ENCODE measurements at regions not wholly inside any gene's neighbourhood (a gene's known extent, or its start where the extent isn't known, plus 50 kb on each side); places are given as distances from the start of the nearest gene placed in this dataset.
A peak's percentile ranks its signal among the peaks of the same experiment; 100 is the strongest.

DNA sequence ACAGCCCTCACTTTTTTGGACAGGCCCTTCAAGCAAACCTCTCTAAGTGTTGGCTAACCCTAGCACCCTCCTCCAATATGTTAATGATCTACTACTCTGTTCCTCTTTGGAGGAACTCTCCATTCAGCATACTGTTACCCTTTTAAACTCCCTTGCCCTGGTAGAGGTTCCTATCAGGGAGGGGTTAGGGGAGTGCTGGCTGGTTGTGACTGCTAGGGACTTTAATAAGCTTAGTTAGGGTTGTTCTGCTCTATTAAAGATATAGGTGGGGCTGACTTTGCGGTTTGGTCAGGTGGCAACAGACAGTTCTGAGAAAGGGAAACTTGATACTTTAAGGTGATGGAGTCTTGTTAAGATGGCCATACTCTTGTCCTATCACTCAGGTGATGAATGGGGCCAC, 301.5 kb upstream of the FBXO33 start:
- Histone ChIP-seq H3K36me3 (ENCODE audit: control insufficient read depth in 1 of 2, insufficient read depth in 2 of 2, low read length in 2 of 2) (no peaks in the 10 kb centered on the region), H3K4me1 (ENCODE audit: control insufficient read depth in 1 of 2, insufficient read depth in 2 of 2, low read length in 2 of 2) (no peaks in the 10 kb centered on the region), H2BK5ac (ENCODE audit: low read depth, low read length, poor library complexity) (no peak overlapping the region), H3K4me2 (ENCODE audit: low read length) (no peak overlapping the region), H3K27me3 (ENCODE audit: insufficient read depth, low read length) (no peaks in the 10 kb centered on the region), H3K9me3 (ENCODE audit: insufficient read depth, low read depth, low read length) (peaks cover 2% of the 10 kb centered on the region), H3K9ac (ENCODE audit: low read length) (no peak overlapping the region), H3K4me3 (ENCODE audit: low read depth, low read length) (no peak overlapping the region), H2AK5ac (ENCODE audit: low read length) (no peak overlapping the region), H3K18ac (ENCODE audit: low read length) (no peak overlapping the region), H3K23ac (ENCODE audit: low read length) (no peak overlapping the region), H3K79me2 (ENCODE audit: control insufficient read depth, insufficient read depth, low read length, poor library complexity) (no peaks in the 10 kb centered on the region), H2AFZ (ENCODE audit: insufficient read depth, low read length, poor library complexity) (no peak overlapping the region), H3K79me1 (ENCODE audit: low read length) (no peaks in the 10 kb centered on the region), H4K12ac (ENCODE audit: low read depth, low read length) (no peak overlapping the region), H4K91ac (ENCODE audit: low read depth, low read length) (no peak overlapping the region), H3K14ac (ENCODE audit: low read length) (no peak overlapping the region), H3K27ac (ENCODE audit: low read depth, low read length) (no peak overlapping the region), H4K8ac (ENCODE audit: low read depth, low read length) (no peak overlapping the region), H3K4ac (ENCODE audit: low read depth, low read length) (no peak overlapping the region), H2BK120ac (ENCODE audit: insufficient read depth, low read length, poor library complexity) (no peak overlapping the region), H2BK12ac (ENCODE audit: low read length) (no peak overlapping the region)
- DNase-seq, result no peak
- no CpG with 5 or more reads among the region's 1 CpG for WGBS (ENCODE audit: extremely low coverage, insufficient coverage, insufficient read length)

DNA sequence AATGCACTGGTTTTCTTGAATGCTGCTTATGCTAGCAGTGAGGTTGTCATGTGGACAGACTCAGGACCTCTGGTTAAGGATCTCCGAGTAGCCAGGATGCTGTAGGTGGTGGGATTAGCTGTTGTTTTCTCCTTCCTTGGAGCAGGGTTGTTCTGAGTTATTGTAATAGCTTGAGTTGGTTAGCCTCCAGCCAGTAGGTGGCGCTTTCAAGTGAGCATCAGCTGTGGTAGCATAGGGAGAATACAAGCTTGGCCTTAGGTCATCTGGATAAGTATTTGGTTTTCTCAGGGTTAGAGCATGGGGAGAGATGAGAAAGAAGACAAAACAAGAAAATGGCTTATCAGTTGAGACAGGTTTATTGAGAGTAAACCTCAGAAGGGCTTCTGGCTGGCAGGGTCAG, 299.7 kb upstream of the FBXO33 start:
- Histone ChIP-seq H2BK12ac (ENCODE audit: low read length) (no peak overlapping the region), H2AFZ (ENCODE audit: insufficient read depth, low read length, poor library complexity) (no peak overlapping the region), H4K8ac (ENCODE audit: low read depth, low read length) (no peak overlapping the region), H4K12ac (ENCODE audit: low read depth, low read length) (no peak overlapping the region), H4K91ac (ENCODE audit: low read depth, low read length) (no peak overlapping the region), H3K9ac (ENCODE audit: low read length) (no peak overlapping the region), H3K4me1 (ENCODE audit: control insufficient read depth in 1 of 2, insufficient read depth in 2 of 2, low read length in 2 of 2) (no peaks in the 10 kb centered on the region), H3K9me3 (ENCODE audit: insufficient read depth, low read depth, low read length) (peaks cover 2% of the 10 kb centered on the region), H3K79me2 (ENCODE audit: control insufficient read depth, insufficient read depth, low read length, poor library complexity) (no peaks in the 10 kb centered on the region), H2BK120ac (ENCODE audit: insufficient read depth, low read length, poor library complexity) (no peak overlapping the region), H3K23ac (ENCODE audit: low read length) (no peak overlapping the region), H3K4me2 (ENCODE audit: low read length) (no peak overlapping the region), H3K4me3 (ENCODE audit: low read depth, low read length) (no peak overlapping the region), H3K14ac (ENCODE audit: low read length) (no peak overlapping the region), H3K27ac (ENCODE audit: low read depth, low read length) (no peak overlapping the region), H3K79me1 (ENCODE audit: low read length) (no peaks in the 10 kb centered on the region), H3K36me3 (ENCODE audit: control insufficient read depth in 1 of 2, insufficient read depth in 2 of 2, low read length in 2 of 2) (no peaks in the 10 kb centered on the region), H2BK5ac (ENCODE audit: low read depth, low read length, poor library complexity) (no peak overlapping the region), H2AK5ac (ENCODE audit: low read length) (no peak overlapping the region), H3K18ac (ENCODE audit: low read length) (no peak overlapping the region), H3K27me3 (ENCODE audit: insufficient read depth, low read length) (no peaks in the 10 kb centered on the region), H3K4ac (ENCODE audit: low read depth, low read length) (no peak overlapping the region)
- DNase-seq, result peak in 1 of 2 donors; percentile 30
- WGBS (ENCODE audit: extremely low coverage, insufficient coverage, insufficient read length), result no CpG with 5 or more reads among the region's 2 CpGs

DNA sequence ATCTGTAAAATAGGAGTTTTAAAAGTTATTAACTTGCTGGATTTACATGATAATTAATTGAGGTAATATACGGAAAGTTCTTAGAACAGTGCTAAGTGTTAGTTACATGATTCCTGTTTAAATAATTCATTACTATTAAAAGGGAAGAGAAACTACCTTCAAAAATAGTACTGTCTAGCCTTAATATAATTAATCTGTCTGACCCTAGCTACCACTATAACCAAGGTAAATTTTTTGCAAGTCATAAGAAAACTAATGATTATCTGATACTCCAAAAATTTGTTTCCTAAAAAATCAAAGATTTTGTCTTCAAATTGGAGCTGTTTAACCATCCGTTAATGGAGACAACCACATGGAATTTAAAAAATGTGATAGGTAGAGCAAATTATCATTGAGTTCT, 294.3 kb upstream of the FBXO33 start:
- Histone ChIP-seq H2BK120ac (ENCODE audit: insufficient read depth, low read length, poor library complexity) (no peak overlapping the region), H3K27me3 (ENCODE audit: insufficient read depth, low read length) (no peaks in the 10 kb centered on the region), H4K91ac (ENCODE audit: low read depth, low read length) (no peak overlapping the region), H3K79me1 (ENCODE audit: low read length) (no peaks in the 10 kb centered on the region), H3K4ac (ENCODE audit: low read depth, low read length) (no peak overlapping the region), H3K79me2 (ENCODE audit: control insufficient read depth, insufficient read depth, low read length, poor library complexity) (no peaks in the 10 kb centered on the region), H3K4me1 (ENCODE audit: control insufficient read depth in 1 of 2, insufficient read depth in 2 of 2, low read length in 2 of 2) (no peaks in the 10 kb centered on the region), H3K23ac (ENCODE audit: low read length) (no peak overlapping the region), H3K27ac (ENCODE audit: low read depth, low read length) (no peak overlapping the region), H3K9me3 (ENCODE audit: insufficient read depth, low read depth, low read length) (no peaks in the 10 kb centered on the region), H3K9ac (ENCODE audit: low read length) (no peak overlapping the region), H3K14ac (ENCODE audit: low read length) (no peak overlapping the region), H3K4me2 (ENCODE audit: low read length) (no peak overlapping the region), H2BK12ac (ENCODE audit: low read length) (no peak overlapping the region), H4K8ac (ENCODE audit: low read depth, low read length) (no peak overlapping the region), H2BK5ac (ENCODE audit: low read depth, low read length, poor library complexity) (no peak overlapping the region), H4K12ac (ENCODE audit: low read depth, low read length) (no peak overlapping the region), H2AFZ (ENCODE audit: insufficient read depth, low read length, poor library complexity) (no peak overlapping the region), H3K4me3 (ENCODE audit: low read depth, low read length) (no peak overlapping the region), H2AK5ac (ENCODE audit: low read length) (no peak overlapping the region), H3K36me3 (ENCODE audit: control insufficient read depth in 1 of 2, insufficient read depth in 2 of 2, low read length in 2 of 2) (no peaks in the 10 kb centered on the region), H3K18ac (ENCODE audit: low read length) (no peak overlapping the region)
- no peak for DNase-seq
- WGBS (ENCODE audit: extremely low coverage, insufficient coverage, insufficient read length), result no CpG with 5 or more reads among the region's 2 CpGs

DNA sequence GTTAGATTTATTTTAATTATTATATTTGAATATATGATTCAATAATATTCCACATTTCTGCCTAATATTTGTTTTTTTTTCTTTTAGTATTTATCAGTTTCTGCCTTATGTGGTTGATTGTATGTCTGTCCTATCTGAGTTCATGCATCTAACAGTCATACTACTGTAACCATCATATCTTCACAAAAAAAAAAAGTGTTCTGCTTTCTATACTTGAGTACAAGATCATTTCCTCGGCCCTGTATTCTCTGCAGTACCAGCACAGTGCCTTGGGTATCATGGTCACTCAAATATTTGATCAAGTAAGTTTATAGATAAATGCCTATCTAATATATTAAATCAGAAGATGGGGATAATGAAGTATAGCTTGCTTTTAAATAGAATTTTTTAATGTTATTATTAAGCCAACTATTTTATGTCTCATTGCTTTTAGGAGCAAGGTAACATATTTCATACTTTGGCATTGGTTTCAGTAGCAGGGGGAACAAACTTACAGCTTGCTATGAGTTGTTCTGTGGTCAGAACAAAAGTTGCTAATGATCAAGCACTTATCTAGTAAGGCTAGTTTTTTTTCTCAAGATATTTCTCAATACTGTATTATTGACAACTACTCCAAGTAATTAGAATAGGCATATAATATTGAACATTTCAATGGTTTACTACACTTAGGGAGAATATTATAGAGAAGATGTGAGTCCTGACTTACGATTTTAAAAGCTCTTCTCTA, 290.5 kb upstream of the FBXO33 start:
- Histone ChIP-seq H2BK120ac (ENCODE audit: insufficient read depth, low read length, poor library complexity) (no peak overlapping the region), H4K8ac (ENCODE audit: low read depth, low read length) (no peak overlapping the region), H3K79me2 (ENCODE audit: control insufficient read depth, insufficient read depth, low read length, poor library complexity) (no peaks in the 10 kb centered on the region), H3K27me3 (ENCODE audit: insufficient read depth, low read length) (no peaks in the 10 kb centered on the region), H4K12ac (ENCODE audit: low read depth, low read length) (no peak overlapping the region), H3K4me3 (ENCODE audit: low read depth, low read length) (no peak overlapping the region), H3K4me2 (ENCODE audit: low read length) (no peak overlapping the region), H2AK5ac (ENCODE audit: low read length) (no peak overlapping the region), H3K18ac (ENCODE audit: low read length) (no peak overlapping the region), H3K79me1 (ENCODE audit: low read length) (no peaks in the 10 kb centered on the region), H3K4me1 (ENCODE audit: control insufficient read depth in 1 of 2, insufficient read depth in 2 of 2, low read length in 2 of 2) (no peaks in the 10 kb centered on the region), H3K23ac (ENCODE audit: low read length) (no peak overlapping the region), H3K27ac (ENCODE audit: low read depth, low read length) (no peak overlapping the region), H2AFZ (ENCODE audit: insufficient read depth, low read length, poor library complexity) (no peak overlapping the region), H3K9ac (ENCODE audit: low read length) (no peak overlapping the region), H3K4ac (ENCODE audit: low read depth, low read length) (no peak overlapping the region), H3K36me3 (ENCODE audit: control insufficient read depth in 1 of 2, insufficient read depth in 2 of 2, low read length in 2 of 2) (no peaks in the 10 kb centered on the region), H2BK12ac (ENCODE audit: low read length) (no peak overlapping the region), H3K14ac (ENCODE audit: low read length) (no peak overlapping the region), H4K91ac (ENCODE audit: low read depth, low read length) (no peak overlapping the region), H3K9me3 (ENCODE audit: insufficient read depth, low read depth, low read length) (no peaks in the 10 kb centered on the region), H2BK5ac (ENCODE audit: low read depth, low read length, poor library complexity) (no peak overlapping the region)
- DNase-seq, result no peak
- WGBS (ENCODE audit: extremely low coverage, insufficient coverage, insufficient read length), result no CpG with 5 or more reads among the region's 2 CpGs

Measured in trophoblast cell (in vitro differentiated cells and primary cell).